GM12892 (cell line): ENCODE measurements at regions not wholly inside any gene's neighbourhood (a gene's known extent, or its start where the extent isn't known, plus 50 kb on each side); places are given as distances from the start of the nearest gene placed in this dataset.

ENCODE experiments used
- POLR2AphosphoS5 ChIP-seq: IDR thresholded peaks from 2 replicates; pipeline ENCODE4 v1.6.1; 2011; ENCODE audit warnings: low read depth, low read length, control low read depth
- TAF1 ChIP-seq: IDR thresholded peaks from 2 replicates; pipeline ENCODE4 v1.6.1; 2011; ENCODE audit warnings: low read depth, mild to moderate bottlenecking, control low read depth, low read length, borderline replicate concordance

DNA sequence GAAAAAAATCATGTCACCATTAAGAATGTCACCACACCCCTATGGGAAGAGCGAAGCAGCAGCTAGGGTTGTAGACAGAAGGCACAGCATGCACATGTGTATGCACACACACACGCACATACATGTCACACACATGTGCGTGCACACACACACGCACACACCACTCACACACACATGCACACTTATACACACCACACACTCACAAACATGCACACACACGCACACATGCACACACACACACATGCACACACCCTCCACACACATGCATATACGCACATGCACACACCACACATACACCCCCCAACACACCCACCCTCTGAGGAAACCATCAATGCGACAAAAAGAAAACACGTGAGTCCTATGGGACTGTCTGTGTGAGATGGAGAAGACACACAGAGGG, 205.4 kb downstream of the ENGASE start:
- TF ChIP-seq TAF1 (no peak), POLR2AphosphoS5 (no peak)
